BLaER1 (cell line): ENCODE measurements at regions not wholly inside any gene's neighbourhood (a gene's known extent, or its start where the extent isn't known, plus 50 kb on each side); places are given as distances from the start of the nearest gene placed in this dataset.

ENCODE experiments used
- H3K27ac ChIP-seq: shearing (Covaris generic); formaldehyde crosslinking; 2 replicates; pipeline ENCODE4 v1.8.1; 2022
- H3K27me3 ChIP-seq: shearing (Covaris generic); formaldehyde crosslinking; 2 replicates; pipeline ENCODE4 v1.8.1; 2022
- H3K36me3 ChIP-seq: shearing (Covaris generic); formaldehyde crosslinking; 2 replicates; pipeline ENCODE4 v1.8.1; 2022
- H3K4me1 ChIP-seq: shearing (Covaris generic); formaldehyde crosslinking; 2 replicates; pipeline ENCODE4 v1.8.1; 2022
- H3K4me2 ChIP-seq: shearing (Covaris generic); formaldehyde crosslinking; 2 replicates; pipeline ENCODE4 v1.8.1; 2022
- H3K4me3 ChIP-seq: shearing (Covaris generic); formaldehyde crosslinking; 2 replicates; pipeline ENCODE4 v1.8.1; 2022
- H3K9ac ChIP-seq: shearing (Covaris generic); formaldehyde crosslinking; 2 replicates; pipeline ENCODE4 v1.8.1; 2022
- H3K9me3 ChIP-seq: shearing (Covaris generic); formaldehyde crosslinking; 2 replicates; pipeline ENCODE4 v1.8.1; 2022
- H4K20me1 ChIP-seq: shearing (Covaris generic); formaldehyde crosslinking; 2 replicates; pipeline ENCODE4 v1.8.1; 2022
- Cebpa-rat ChIP-seq: shearing (Covaris generic); IDR thresholded peaks from 2 replicates; pipeline ENCODE4 v1.8.1; 2022

- Histone ChIP-seq H3K4me1 (no peaks in the 10 kb centered on the region), H3K9me3 (no peaks in the 10 kb centered on the region), H3K36me3 (no peaks in the 10 kb centered on the region), H3K27ac (no peak overlapping the region), H3K4me3 (no peak overlapping the region), H3K9ac (no peak overlapping the region), H3K4me2 (no peak overlapping the region), H4K20me1 (no peaks in the 10 kb centered on the region), H3K27me3 (no peaks in the 10 kb centered on the region)
- TF ChIP-seq Cebpa-rat: no peak
Measured at GRCh38 chr7:84847038-84847437, 339.8 kb downstream of the SEMA3D start.

GRCh38 chr7:84845971-84846370, 340.9 kb downstream of the SEMA3D start:
- TF ChIP-seq Cebpa-rat: no peak
- Histone ChIP-seq H3K4me1 (no peaks in the 10 kb centered on the region), H3K9me3 (no peaks in the 10 kb centered on the region)

GRCh38 chr7:84844771-84845170, 342.1 kb downstream of the SEMA3D start:
- TF ChIP-seq Cebpa-rat: no peak
- no peaks in the 10 kb centered on the region for H3K27me3 ChIP-seq
- no peak overlapping the region for H3K4me3 ChIP-seq
- H3K27ac ChIP-seq: no peak overlapping the region
- no peaks in the 10 kb centered on the region for H3K36me3 ChIP-seq
- H3K4me2 ChIP-seq: no peak overlapping the region
- H3K9ac ChIP-seq: no peak overlapping the region
- H3K9me3 ChIP-seq: no peaks in the 10 kb centered on the region
- no peaks in the 10 kb centered on the region for H3K4me1 ChIP-seq
- no peaks in the 10 kb centered on the region for H4K20me1 ChIP-seq

More at GRCh38 chr7:84845971-84846370, 340.9 kb downstream of the SEMA3D start:
- Histone ChIP-seq H3K36me3 (no peaks in the 10 kb centered on the region), H3K27ac (no peak overlapping the region), H3K9ac (no peak overlapping the region), H3K4me2 (no peak overlapping the region), H4K20me1 (no peaks in the 10 kb centered on the region), H3K27me3 (no peaks in the 10 kb centered on the region), H3K4me3 (no peak overlapping the region)

- H3K9me3 ChIP-seq: no peaks in the 10 kb centered on the region
- H3K4me2 ChIP-seq: no peak overlapping the region
- H3K9ac ChIP-seq: no peak overlapping the region
- H3K27me3 ChIP-seq: no peaks in the 10 kb centered on the region
- H3K27ac ChIP-seq: no peak overlapping the region
- H3K4me3 ChIP-seq: no peak overlapping the region
- H3K4me1 ChIP-seq: no peaks in the 10 kb centered on the region
- no peak for TF ChIP-seq Cebpa-rat
- no peaks in the 10 kb centered on the region for H3K36me3 ChIP-seq
- H4K20me1 ChIP-seq: no peaks in the 10 kb centered on the region
Measured at GRCh38 chr7:84841809-84842208, 345.0 kb downstream of the SEMA3D start.

- H3K4me2 ChIP-seq: no peak overlapping the region
- TF ChIP-seq Cebpa-rat: no peak
Measured at GRCh38 chr7:84838857-84839256, 348.0 kb downstream of the SEMA3D start.

GRCh38 chr7:84837405-84837804, 349.5 kb downstream of the SEMA3D start:
- Histone ChIP-seq H3K36me3 (no peaks in the 10 kb centered on the region), H3K9ac (no peak overlapping the region), H3K27ac (no peak overlapping the region), H3K4me2 (no peak overlapping the region), H3K9me3 (no peaks in the 10 kb centered on the region), H3K27me3 (no peaks in the 10 kb centered on the region), H3K4me1 (no peaks in the 10 kb centered on the region), H4K20me1 (no peaks in the 10 kb centered on the region), H3K4me3 (no peak overlapping the region)
- no peak for TF ChIP-seq Cebpa-rat

More at GRCh38 chr7:84838857-84839256, 348.0 kb downstream of the SEMA3D start:
- Histone ChIP-seq H4K20me1 (no peaks in the 10 kb centered on the region), H3K27me3 (no peaks in the 10 kb centered on the region), H3K27ac (no peak overlapping the region), H3K36me3 (no peaks in the 10 kb centered on the region), H3K9ac (no peak overlapping the region), H3K4me3 (no peak overlapping the region), H3K9me3 (no peaks in the 10 kb centered on the region), H3K4me1 (no peaks in the 10 kb centered on the region)

GRCh38 chr7:84829719-84830118, 357.1 kb downstream of the SEMA3D start:
- Histone ChIP-seq H3K4me3 (no peak overlapping the region), H4K20me1 (no peaks in the 10 kb centered on the region), H3K27me3 (no peaks in the 10 kb centered on the region), H3K27ac (no peak overlapping the region), H3K36me3 (no peaks in the 10 kb centered on the region), H3K9ac (no peak overlapping the region), H3K4me1 (no peaks in the 10 kb centered on the region), H3K9me3 (no peaks in the 10 kb centered on the region), H3K4me2 (no peak overlapping the region)
- no peak for TF ChIP-seq Cebpa-rat

- Histone ChIP-seq H3K4me3 (no peak overlapping the region), H3K4me1 (peaks cover 9% of the 10 kb centered on the region; the same call in 1 of the 2 replicates), H3K4me2 (no peak overlapping the region), H3K36me3 (no peaks in the 10 kb centered on the region), H3K27me3 (no peaks in the 10 kb centered on the region), H3K9me3 (no peaks in the 10 kb centered on the region), H3K27ac (no peak overlapping the region), H3K9ac (no peak overlapping the region), H4K20me1 (no peaks in the 10 kb centered on the region)
- no peak for TF ChIP-seq Cebpa-rat
Measured at GRCh38 chr7:84824057-84824651, 362.7 kb downstream of the SEMA3D start.

GRCh38 chr7:84823530-84823929, 363.3 kb downstream of the SEMA3D start:
- Histone ChIP-seq H3K4me2 (peak overlapping the region; percentile 9; the same call in 1 of the 2 replicates), H3K9ac (no peak overlapping the region), H4K20me1 (no peaks in the 10 kb centered on the region), H3K36me3 (no peaks in the 10 kb centered on the region), H3K4me1 (peaks cover 9% of the 10 kb centered on the region; the same call in 1 of the 2 replicates), H3K27ac (no peak overlapping the region), H3K27me3 (no peaks in the 10 kb centered on the region), H3K9me3 (no peaks in the 10 kb centered on the region), H3K4me3 (no peak overlapping the region)
- no peak for TF ChIP-seq Cebpa-rat

- Histone ChIP-seq H3K36me3 (no peaks in the 10 kb centered on the region), H3K9ac (no peak overlapping the region), H3K9me3 (no peaks in the 10 kb centered on the region), H3K4me2 (peak overlapping the region; percentile 9; the same call in 1 of the 2 replicates), H3K27me3 (no peaks in the 10 kb centered on the region), H3K27ac (no peak overlapping the region), H3K4me1 (peaks cover 9% of the 10 kb centered on the region; the same call in 1 of the 2 replicates), H3K4me3 (no peak overlapping the region), H4K20me1 (no peaks in the 10 kb centered on the region)
- no peak for TF ChIP-seq Cebpa-rat
Measured at GRCh38 chr7:84822941-84823510, 363.8 kb downstream of the SEMA3D start.
